ENCODE measurements at regions not wholly inside any gene's neighbourhood (a gene's known extent, or its start where the extent isn't known, plus 50 kb on each side); places are given as distances from the start of the nearest gene placed in this dataset.
A peak's percentile ranks its signal among the peaks of the same experiment; 100 is the strongest.

GRCh38 chr11:24108609-24109008 is 388.2 kb upstream of the LUZP2 start:
- H3K27ac ChIP-seq (ENCODE audit: low read depth in 1 of 2, low read length in 1 of 2), result no peak overlapping the region
- peaks cover 0 to 14% (median 5%) of the 10 kb centered on the region in 4 donors for H3K9me3 ChIP-seq (ENCODE audit: control insufficient read depth in 4 of 4, insufficient read depth in 3 of 4, low read length in 3 of 4)
- WGBS, 2 donors, result 72 to 75% methylated on average over 3 of the region's 3 CpGs
- no peak overlapping the region for H3K9ac ChIP-seq (ENCODE audit: insufficient read depth in 1 of 2, low read length in 2 of 2)
- DNase-seq (no peak), ATAC-seq (ENCODE audit: insufficient read depth, low FRiP score) (no peak)
- no peaks in the 10 kb centered on the region for H3K4me1 ChIP-seq (ENCODE audit: control insufficient read depth in 5 of 5, insufficient read depth in 5 of 5, low read length in 5 of 5)
- no peaks in the 10 kb centered on the region for H3K36me3 ChIP-seq (ENCODE audit: control insufficient read depth in 4 of 4, insufficient read depth in 4 of 4, low read length in 4 of 4)
- H3K4me3 ChIP-seq, result no peak overlapping the region
- H3K27me3 ChIP-seq (ENCODE audit: control insufficient read depth in 3 of 3, insufficient read depth in 3 of 3, low read length in 2 of 3), result no peaks in the 10 kb centered on the region
- TF ChIP-seq CTCF (IDR thresholded peaks at IDR 0.05; ENCODE audit: control extremely low read depth, extremely low read depth), result no peak

GRCh38 chr11:24122291-24122690 is 374.6 kb upstream of the LUZP2 start:
- DNase-seq, result peak in 2 of 3 donors; percentile 49 to 73
- Histone ChIP-seq H3K4me3 (no peak overlapping the region), H3K9me3 (ENCODE audit: control insufficient read depth in 4 of 4, insufficient read depth in 3 of 4, low read length in 3 of 4) (no peaks in the 10 kb centered on the region), H3K36me3 (ENCODE audit: control insufficient read depth in 4 of 4, insufficient read depth in 4 of 4, low read length in 4 of 4) (no peaks in the 10 kb centered on the region), H3K9ac (ENCODE audit: insufficient read depth in 1 of 2, low read length in 2 of 2) (no peak overlapping the region), H3K4me1 (ENCODE audit: control insufficient read depth in 5 of 5, insufficient read depth in 5 of 5, low read length in 5 of 5) (no peaks in the 10 kb centered on the region), H3K27me3 (ENCODE audit: control insufficient read depth in 3 of 3, insufficient read depth in 3 of 3, low read length in 2 of 3) (no peaks in the 10 kb centered on the region), H3K27ac (ENCODE audit: low read depth in 1 of 2, low read length in 1 of 2) (no peak overlapping the region)
- TF ChIP-seq CTCF (IDR thresholded peaks at IDR 0.05; ENCODE audit: control extremely low read depth, extremely low read depth), result no peak
- 65 to 75% methylated on average over 3 of the region's 3 CpGs for WGBS, 2 donors
- ATAC-seq (ENCODE audit: insufficient read depth, low FRiP score), result no peak

- ATAC-seq (ENCODE audit: insufficient read depth, low FRiP score) (no peak), DNase-seq (no peak)
- WGBS, 2 donors, result 75 to 86% methylated on average over 4 of the region's 4 CpGs
- no peaks in the 10 kb centered on the region for H3K36me3 ChIP-seq (ENCODE audit: control insufficient read depth in 4 of 4, insufficient read depth in 4 of 4, low read length in 4 of 4)
- H3K4me1 ChIP-seq (ENCODE audit: control insufficient read depth in 5 of 5, insufficient read depth in 5 of 5, low read length in 5 of 5), result no peaks in the 10 kb centered on the region
- no peaks in the 10 kb centered on the region for H3K9me3 ChIP-seq (ENCODE audit: control insufficient read depth in 4 of 4, insufficient read depth in 3 of 4, low read length in 3 of 4)
- H3K27ac ChIP-seq (ENCODE audit: low read depth in 1 of 2, low read length in 1 of 2), result no peak overlapping the region
- no peak overlapping the region for H3K4me3 ChIP-seq
- no peak for TF ChIP-seq CTCF (IDR thresholded peaks at IDR 0.05; ENCODE audit: control extremely low read depth, extremely low read depth)
- H3K9ac ChIP-seq (ENCODE audit: insufficient read depth in 1 of 2, low read length in 2 of 2), result no peak overlapping the region
- no peaks in the 10 kb centered on the region for H3K27me3 ChIP-seq (ENCODE audit: control insufficient read depth in 3 of 3, insufficient read depth in 3 of 3, low read length in 2 of 3)
Observed at GRCh38 chr11:24124876-24125275, 372.0 kb upstream of the LUZP2 start.

- DNase-seq (no peak), ATAC-seq (ENCODE audit: insufficient read depth, low FRiP score) (no peak)
- no peaks in the 10 kb centered on the region for H3K9me3 ChIP-seq (ENCODE audit: control insufficient read depth in 4 of 4, insufficient read depth in 3 of 4, low read length in 3 of 4)
- no peaks in the 10 kb centered on the region for H3K36me3 ChIP-seq (ENCODE audit: control insufficient read depth in 4 of 4, insufficient read depth in 4 of 4, low read length in 4 of 4)
- 96 to 97% methylated on average over 8 of the region's 8 CpGs for WGBS, 2 donors
- no peaks in the 10 kb centered on the region for H3K27me3 ChIP-seq (ENCODE audit: control insufficient read depth in 3 of 3, insufficient read depth in 3 of 3, low read length in 2 of 3)
- no peak for TF ChIP-seq CTCF (IDR thresholded peaks at IDR 0.05; ENCODE audit: control extremely low read depth, extremely low read depth)
- H3K4me1 ChIP-seq (ENCODE audit: control insufficient read depth in 5 of 5, insufficient read depth in 5 of 5, low read length in 5 of 5), result no peaks in the 10 kb centered on the region
- no peak overlapping the region for H3K9ac ChIP-seq (ENCODE audit: insufficient read depth in 1 of 2, low read length in 2 of 2)
- H3K4me3 ChIP-seq, result no peak overlapping the region
- H3K27ac ChIP-seq (ENCODE audit: low read depth in 1 of 2, low read length in 1 of 2), result no peak overlapping the region
Observed at GRCh38 chr11:24131698-24132097, 365.2 kb upstream of the LUZP2 start.

Measured in lung (tissue), 11 donors.